Nucleus accumbens (tissue), 56 donors: ENCODE measurements at regions not wholly inside any gene's neighbourhood (a gene's known extent, or its start where the extent isn't known, plus 50 kb on each side); places are given as distances from the start of the nearest gene placed in this dataset.
"Not testable (repeated sequence)": the region's sequence is repeated elsewhere in the genome, so short reads cannot be mapped to it uniquely, and the experiment has no call there.

Experiments
- DNase-seq, 56 donors: peaks; one replicate each; lab custom pipeline; 2025; lab: John Stamatoyannopoulos, UW

GRCh38 chr4:58451707-58452106 is 1341.5 kb upstream of the IGFBP7 start:
- no peak for DNase-seq

DNA sequence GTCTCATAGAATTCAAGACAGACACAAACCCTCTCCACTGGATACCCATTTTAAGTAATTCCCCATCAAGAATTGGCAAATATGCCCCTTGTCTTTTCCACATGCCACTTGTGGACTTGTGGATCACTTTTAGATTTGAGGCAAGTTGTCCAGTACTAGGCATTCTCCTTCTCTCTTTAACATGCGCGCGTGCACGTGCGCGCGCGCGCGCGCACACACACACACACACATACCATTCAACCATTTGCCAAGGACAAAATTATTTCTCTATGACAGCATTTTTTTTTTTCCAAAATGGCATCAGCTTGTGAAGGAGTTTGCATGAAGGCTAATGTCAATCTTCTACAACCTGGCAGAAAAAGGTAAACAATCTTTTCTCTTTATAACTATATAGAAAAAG is 1325.7 kb upstream of the IGFBP7 start:
- DNase-seq: no peak

DNA sequence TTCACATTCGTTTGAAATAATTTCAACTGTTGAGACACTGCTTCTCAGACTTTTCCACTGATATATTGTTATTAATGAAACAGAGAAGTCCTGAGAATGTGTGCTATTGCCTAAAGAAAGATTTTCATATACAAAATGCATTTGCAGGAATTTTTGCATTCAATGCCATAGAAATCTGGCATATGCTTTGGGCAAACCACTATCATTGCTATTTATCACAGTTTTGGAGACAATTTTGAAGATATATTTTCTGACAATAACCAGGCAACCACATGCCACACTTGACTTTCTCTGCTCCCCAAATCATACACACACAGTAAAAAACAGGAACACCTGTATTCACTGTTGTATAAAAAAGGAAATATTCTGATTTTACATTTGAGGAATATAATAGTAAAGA is 1303.7 kb upstream of the IGFBP7 start:
- DNase-seq: no peak

DNA sequence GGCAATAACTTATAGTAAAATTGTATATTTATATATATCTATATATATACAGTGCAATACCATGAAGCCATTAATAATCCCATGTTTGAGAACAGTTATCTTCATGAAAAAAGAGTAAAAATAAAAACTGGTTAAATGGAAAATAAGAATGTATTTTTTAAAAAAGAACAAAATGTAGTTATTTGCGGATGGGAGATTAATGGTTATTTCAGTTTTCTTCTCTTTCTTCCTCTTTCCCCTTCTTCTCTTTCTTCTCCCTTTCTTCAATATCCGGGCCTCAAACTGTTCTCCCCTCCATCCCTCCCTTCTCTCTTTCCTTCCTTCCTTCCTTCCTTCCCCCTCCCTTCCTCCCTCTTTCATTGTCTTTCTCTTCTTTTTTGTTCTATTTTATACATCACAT is 1301.7 kb upstream of the IGFBP7 start:
- no peak for DNase-seq

DNA sequence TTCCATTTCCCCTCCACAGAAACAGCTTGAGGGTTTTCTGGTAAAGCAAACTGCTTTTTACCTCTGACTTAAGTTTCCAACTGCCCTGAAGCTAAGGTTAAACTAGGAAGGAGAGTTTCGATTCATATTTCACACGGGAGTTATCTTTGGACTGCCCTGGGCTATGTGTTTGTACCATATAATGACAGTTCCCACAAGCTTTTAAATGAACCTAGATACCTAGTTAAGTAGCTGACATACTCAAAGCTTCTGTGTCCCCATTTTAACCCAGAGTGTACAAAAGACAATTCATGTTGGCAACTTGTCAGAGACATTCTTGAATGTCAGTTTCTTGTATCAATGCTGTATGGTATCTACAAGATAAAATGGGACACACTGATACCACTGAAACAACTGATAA is 1296.6 kb upstream of the IGFBP7 start:
- DNase-seq: no peak

DNA sequence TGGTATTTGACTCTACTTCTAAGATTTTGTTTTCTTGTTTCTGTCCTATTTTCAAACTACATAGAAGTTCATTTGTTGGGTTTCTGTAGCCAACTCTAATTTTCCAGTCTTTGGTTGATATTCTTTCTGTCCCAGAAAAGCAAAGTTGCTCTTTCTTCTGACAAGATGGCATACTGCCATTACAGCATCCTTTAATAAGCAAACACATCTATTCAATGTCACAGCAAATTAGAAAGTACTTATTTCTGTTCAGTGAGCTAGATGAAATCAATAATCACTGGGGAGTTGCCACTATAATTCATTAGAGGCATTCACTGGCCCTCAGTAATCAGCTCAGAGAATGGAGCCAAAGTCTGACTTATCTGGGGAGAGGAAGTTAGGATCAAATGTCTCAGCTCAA is 1258.0 kb upstream of the IGFBP7 start:
- no peak for DNase-seq

DNA sequence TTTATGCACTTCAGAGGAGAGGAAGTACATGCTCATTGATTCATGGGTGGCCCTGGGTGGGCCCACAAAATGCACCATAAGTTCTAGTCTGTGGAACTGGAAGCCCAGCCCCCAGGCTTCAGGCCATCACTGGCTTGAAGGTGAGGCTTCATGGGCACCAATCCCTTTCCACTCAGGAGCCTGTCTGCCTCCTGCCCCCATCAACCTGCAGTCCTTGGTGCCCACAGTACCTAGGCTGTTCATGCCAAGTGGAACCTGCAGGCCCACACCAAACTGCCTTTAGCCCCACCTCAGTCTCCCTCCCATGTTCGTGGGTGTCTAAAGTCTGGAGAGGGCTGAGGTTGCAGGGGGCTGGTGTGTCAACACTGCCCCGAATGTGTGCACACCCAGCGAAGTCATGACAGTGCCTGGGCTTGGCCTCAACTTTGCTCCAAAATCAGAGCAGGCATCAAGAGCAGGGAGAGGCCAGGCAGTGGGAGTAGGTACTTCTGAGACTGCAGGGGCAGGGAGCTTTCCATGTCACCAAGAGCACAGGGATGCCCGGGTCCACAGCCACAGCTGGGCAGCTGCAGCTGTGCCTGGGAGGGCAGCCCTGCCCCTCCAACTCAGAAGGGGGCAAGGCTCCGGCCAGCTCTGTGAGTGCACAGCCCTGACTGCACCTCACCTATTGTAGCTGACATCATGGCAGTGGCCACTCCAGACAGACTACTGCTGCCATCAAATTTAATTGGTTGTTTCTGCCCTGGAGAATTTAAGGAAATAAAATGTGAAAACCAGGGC is 1250.4 kb upstream of the IGFBP7 start:
- no peak for DNase-seq

GRCh38 chr4:58359590-58359989 is 1249.4 kb upstream of the IGFBP7 start:
- DNase-seq: no peak

- no peak for DNase-seq
Measured at GRCh38 chr4:58357947-58358346, 1247.8 kb upstream of the IGFBP7 start.

GRCh38 chr4:58325070-58325469 is 1214.9 kb upstream of the IGFBP7 start:
- DNase-seq: no peak

DNA sequence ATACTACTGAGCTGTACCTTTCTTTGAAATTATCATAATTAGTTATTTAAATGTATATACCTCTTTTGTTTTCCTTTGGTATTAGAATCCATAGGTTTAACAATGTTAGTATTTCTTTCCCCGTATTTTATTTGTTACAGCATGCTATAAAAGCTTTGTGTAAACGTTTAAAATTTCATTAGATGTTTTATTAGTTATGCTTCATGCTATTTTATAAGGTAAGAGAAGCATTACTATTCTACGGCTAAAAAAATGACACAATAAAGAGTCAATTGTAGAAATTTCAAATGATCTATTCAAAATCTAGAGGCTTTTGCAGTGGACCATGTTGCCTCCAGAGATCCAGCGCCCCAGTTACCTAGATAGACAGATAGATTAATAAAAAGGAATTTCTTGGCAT is 1203.3 kb upstream of the IGFBP7 start:
- no peak for DNase-seq

GRCh38 chr4:58303456-58303855 is 1193.3 kb upstream of the IGFBP7 start:
- DNase-seq: no peak

GRCh38 chr4:58301376-58301999 is 1191.3 kb upstream of the IGFBP7 start:
- no peak for DNase-seq

DNA sequence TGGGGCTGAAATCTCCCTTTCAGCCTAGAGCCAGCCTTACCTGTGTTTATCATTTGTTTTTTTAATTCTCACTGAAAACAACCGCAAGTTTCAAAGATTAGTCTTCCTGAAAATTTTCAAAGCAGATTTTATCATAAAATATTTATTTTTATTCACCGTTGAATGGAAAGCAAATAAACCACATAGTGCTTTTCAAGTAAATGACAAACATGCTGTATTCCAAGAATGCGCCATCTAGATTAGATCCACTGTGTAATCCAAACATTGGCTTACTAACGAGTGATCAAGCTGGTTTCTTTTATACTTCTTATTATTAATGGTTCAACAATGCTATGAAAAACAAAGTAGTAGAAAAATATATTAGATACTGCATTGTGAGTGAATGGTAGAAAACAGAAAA is 1176.2 kb upstream of the IGFBP7 start:
- DNase-seq: no peak

DNA sequence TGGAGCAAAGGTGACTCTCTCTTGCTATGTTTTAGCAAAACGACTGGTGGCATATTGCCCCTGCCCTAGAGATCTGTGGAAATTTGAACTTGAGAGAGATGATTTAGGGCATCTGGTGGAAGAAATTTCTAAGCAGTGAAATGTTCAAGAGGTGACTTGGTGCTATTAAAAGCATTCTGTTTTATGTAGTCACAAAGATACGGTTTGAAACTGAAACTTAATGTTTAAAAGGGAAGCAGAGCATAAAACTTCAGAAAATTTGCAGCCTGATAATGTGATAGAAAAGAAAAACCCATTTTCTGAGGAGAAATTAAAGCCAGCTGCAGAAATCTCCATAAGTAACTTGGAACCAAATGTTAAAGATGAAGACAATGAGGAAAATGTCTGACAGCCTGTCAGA is 1170.7 kb upstream of the IGFBP7 start:
- DNase-seq: not testable (repeated sequence)

DNA sequence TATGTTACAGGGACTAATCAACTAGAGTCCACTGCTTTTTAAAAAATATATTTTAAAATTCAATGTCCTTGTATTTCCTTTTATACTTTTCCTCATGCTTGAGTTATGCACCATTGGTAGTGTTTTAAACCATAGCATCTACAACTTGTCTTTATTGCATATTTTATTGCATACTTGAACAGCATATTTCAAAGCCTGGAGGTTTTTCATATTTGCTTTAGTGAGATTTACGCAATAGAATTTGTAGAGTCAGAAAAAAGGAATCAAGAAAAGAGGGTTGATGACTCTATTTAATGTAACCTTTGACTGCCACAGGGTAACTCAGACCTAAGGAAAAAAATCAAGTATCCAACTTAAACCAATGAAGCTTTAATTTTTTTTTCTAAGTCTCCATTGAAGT is 1165.7 kb upstream of the IGFBP7 start:
- DNase-seq: no peak

- no peak for DNase-seq
Measured at GRCh38 chr4:58274553-58274952, 1164.4 kb upstream of the IGFBP7 start.

GRCh38 chr4:58272311-58272710 is 1162.1 kb upstream of the IGFBP7 start:
- no peak for DNase-seq

- DNase-seq: no peak
Measured at GRCh38 chr4:58265734-58266133, 1155.5 kb upstream of the IGFBP7 start.

DNA sequence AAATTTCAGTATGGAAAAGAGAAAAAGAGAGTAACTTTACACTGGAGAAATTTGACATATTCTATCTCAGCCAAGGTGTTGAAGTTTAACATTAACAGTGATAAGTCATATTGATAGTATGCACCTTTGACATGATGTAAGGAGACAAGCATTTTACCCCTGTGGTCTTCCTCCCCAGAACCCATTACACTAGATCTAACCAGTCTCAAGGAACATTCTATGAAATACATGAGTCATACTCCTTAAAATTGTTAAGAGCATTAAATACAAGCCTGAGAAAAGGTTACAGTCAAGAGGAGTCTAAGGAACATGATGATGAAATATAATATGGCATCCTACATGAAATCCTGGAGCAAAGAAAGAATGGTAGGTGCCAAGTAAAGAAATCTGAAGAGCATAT is 1151.3 kb upstream of the IGFBP7 start:
- DNase-seq: no peak

DNA sequence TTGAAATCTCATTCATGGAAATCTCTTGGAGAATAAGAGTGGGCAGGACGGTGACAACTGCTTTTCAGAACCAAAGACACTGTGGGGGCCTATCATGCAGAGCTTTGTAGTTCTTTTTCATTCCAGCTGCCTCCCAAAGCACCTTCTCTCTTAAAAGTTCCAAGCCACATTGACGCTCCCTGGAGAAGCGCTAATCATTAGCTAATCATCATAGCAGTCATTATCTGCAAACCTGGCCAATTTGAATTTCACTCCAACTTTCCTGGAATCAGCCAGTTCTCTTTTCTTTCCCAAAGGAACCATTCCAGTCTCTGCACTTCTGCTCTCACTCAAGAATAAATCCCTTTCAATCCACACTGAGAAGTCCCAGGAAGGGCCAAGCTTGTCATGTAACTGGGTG is 1144.1 kb upstream of the IGFBP7 start:
- peak in 2 of 56 donors; percentile 1 to 2 for DNase-seq

GRCh38 chr4:58252656-58253055 is 1142.5 kb upstream of the IGFBP7 start:
- no peak for DNase-seq
